Stimulated activated CD4-positive, alpha-beta T cell treated with anti-CD3 and anti-CD28 coated beads, TNF-alpha, amount 100 ng/mL, for 4 hours (primary cell): ENCODE measurements at regions not wholly inside any gene's neighbourhood (a gene's known extent, or its start where the extent isn't known, plus 50 kb on each side); places are given as distances from the start of the nearest gene placed in this dataset.

Source experiments
- DNase-seq, 3 experiments: peaks; one replicate each; pipeline ENCODE4 v3.0.0-alpha.2; 2020; ENCODE audit warnings: low read depth in 3 of 3

DNA sequence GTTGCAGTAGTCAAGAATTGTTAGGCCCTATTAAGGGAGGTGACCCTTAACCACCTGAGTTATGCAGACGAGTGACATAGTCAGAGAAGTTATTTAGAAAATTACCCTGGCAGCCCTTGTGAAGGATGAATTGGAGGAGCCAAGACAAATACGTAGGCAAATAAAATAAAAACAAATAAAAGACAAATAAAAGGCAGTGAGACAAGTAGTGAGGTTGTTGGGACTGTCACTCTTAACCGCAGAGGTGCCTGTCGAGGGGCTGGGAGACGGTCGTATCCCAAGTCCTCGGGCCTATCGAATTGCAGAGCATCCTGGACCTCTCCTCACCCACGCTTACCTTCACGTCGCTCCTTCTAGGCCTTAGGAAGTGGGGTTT lies 58.0 kb upstream of the ZC4H2 start:
- no peak for DNase-seq
